Glomerular visceral epithelial cell (primary cell): ENCODE measurements at regions not wholly inside any gene's neighbourhood (a gene's known extent, or its start where the extent isn't known, plus 50 kb on each side); places are given as distances from the start of the nearest gene placed in this dataset.

Experiments
- DNase-seq: peaks from one replicate; pipeline ENCODE4 v3.0.0-alpha.2; 2016; ENCODE audit errors: extremely low spot score

DNA sequence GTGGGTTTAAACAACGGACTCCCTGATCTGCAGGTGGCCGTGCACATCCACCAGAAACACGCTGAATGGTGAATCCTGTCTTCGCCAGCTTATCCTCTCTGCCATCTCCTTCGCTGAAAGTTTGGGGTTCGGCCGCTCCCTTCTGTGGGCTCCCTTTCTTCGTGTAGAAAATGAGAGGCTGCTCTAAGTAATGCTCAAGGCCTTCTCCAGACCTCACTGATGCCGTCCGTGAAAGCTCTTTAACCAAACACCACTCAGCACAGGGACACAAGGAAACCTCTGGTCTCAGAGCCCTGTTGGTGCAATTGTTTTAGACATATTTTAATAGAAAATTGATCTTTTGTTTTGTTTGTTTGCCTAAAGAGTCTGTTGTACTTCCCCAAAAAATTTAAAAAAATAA is 596.5 kb downstream of the IRX1 start:
- no peak for DNase-seq

DNA sequence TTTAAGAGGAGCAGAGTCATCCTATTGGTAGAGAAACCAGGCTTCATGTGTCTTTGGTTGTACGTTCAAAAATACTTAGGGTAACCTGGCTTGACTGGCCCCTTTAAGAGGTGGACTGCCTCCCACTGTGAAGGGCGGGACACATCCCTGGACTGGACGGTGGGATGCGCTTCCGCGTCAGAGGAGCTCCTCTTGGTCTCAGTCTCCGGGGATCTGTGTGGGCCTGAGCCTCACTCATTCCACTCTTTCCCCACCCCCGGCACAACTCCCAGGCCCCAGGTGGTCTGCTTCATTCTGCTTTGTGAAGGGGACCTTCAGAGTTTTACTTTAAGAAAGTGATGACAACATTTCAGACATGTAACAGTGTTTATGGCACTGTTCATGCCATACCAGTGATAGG is 601.1 kb downstream of the IRX1 start:
- DNase-seq = no peak

DNA sequence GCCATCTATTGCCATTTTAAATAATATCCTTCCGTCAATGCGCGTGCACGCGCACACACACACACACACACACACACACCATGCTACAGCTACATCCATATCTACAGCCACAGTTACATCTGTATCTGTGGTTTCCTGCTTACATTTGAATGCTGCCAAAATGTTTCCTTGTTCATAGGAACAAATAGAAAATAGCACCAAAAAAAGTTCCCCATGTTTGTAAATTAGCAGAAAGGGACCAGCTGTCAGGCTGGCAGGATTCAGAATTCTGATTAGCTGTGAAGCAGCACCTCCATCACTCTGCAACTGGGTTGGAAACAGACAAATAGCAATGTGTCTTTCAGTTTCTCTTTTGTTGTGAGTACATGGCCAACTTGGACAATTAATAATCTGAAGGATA is 601.5 kb downstream of the IRX1 start:
- no peak for DNase-seq

DNA sequence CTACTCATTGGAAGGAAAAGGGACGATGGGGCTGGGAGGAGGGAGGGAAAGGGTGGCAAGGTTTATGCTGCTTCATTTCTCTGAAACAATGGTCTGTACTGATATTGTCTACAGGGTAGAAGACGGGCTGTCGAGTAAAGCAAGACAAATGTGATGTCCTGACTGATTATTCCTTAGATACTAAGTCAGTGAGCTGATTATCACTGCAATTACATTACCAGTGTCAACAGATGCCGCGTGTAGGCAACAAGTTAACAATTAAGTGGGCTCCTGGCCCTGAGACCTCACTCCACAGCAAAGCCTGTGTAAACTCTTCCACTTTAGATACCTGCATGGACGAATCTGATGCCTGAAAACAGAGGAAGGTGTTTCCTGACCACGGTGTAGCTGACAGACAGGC is 602.8 kb downstream of the IRX1 start:
- no peak for DNase-seq

DNA sequence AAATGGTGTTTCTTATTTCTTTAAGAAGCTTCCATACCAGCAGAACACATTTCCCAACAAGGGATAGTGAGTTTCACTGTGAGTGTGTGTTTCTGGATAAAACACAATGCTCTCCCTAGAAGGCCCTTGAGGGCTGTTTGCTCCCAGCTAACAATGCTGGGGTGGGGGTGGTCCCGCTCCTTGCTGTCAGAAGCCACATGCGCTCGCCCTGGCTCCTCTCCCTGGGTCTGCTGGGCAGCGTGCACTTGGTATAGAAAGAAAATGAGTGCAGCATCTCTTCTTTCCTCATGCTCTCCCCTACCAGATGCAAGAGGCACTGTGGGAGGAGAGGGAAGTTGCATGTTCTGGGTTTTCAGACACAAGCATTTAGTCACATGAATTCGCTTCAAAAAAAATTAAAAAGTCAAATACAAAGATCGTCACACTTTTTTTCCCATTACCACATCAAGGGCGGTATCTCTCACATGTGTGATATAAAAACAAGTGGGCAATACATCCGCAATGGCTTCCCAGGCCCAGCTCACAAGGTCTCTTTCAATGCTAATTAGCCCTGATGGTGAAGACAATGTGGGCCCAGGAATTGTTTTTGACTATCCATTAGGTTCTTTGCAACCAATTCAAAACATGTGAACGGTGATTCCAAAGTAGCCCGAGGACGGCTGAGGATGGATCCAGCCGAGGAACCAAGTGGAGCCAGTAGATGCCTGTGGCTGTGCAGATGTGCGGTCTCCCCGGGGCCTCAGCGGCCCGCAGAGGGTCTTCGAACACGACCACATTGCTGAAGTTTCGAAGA is 603.6 kb downstream of the IRX1 start:
- DNase-seq = no peak

DNA sequence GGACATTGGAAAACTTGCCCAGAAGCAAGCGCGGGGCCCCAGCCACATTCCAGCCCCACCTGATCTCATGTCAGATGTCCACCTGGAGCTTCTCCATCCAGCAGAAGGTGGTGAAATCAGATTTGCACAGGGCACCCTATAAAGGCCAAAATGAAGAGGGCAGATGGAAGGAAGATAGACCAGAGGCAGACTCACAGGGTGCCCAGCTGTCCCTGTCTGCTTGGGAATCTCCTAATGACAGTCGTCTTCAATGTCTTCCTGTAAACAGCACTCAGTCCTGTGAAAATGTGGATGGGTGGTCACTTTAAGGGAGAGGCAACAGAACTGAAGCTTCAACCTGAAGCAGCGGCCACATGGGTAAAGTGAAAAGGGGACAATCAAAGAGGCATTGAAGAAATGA is 607.5 kb downstream of the IRX1 start:
- DNase-seq = no peak

DNA sequence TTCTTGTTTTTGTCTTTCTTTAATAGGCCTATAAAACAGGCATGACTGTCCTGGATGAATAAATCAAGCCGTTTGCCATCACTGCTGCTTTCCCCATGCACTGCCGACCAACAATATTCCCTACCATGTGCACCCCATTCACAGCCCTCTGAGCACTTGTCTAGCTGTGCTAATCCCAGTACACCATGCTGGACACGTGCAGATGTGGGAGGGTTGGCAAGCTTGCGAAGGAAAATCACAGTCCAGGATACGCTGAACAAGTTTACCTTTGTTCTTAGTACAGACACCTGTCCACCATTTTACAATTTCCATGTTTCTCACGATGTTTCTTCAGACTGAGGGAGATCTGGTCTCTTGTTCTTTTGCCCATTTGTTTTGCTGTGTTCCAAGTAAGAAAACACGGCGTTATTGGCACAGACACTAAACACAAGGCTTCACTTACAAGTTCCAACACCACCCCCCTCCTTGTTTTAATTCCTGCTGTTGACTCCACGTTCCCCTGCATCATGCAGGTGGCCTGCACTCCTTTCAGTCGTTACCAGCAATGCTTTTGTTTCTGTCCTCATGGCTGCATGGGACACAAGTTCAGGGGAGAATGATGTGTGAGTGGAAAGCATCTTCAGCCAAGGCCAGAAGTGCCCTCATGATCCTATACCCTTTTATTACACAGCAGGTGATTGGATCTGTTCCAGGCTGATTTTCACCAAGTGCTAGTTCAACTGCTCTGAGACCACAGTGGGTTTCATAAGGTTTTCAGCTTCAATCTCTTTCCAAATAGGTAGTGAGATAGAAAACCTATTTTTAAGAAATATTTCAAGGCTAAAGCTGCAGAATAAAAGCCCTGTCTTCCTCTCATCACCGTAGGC is 608.9 kb downstream of the IRX1 start:
- no peak for DNase-seq

DNA sequence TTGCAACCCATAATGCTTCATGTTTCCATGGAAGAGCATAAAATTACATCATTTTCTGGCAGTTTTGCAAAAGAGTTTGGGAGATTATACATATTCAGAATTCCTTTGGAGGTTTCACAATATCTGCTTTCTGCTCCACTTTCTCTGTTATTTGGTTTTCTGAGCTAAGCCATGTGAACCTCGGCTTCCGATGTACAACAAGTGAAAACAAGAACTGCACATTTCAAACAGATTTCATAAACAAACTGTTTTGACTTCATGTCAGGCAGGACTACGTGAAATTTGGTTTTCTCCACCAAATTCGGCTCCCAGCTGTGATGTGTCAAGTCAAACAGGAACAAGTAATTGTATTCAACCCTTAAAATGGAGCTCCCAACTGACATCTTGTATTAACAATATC is 609.8 kb downstream of the IRX1 start:
- DNase-seq = no peak

DNA sequence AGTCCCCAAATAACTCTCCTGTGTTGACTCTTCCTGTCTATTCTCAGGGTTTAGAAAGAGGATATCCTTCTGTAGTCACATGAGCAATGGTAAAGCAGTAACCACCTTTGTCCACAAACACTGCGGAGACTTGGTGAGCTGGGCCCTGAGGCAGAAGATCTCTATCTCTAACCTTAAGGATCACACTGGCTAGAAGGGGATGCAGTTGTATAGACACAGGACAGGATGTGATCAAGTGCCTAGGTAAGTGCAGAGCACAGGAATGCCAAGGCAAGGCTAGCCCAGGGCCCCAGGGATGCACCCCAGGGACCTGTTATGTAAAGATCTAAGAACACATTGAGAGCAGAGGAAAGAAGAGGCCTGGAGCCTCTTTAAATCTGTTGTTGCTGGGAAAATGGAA is 610.5 kb downstream of the IRX1 start:
- no peak for DNase-seq

DNA sequence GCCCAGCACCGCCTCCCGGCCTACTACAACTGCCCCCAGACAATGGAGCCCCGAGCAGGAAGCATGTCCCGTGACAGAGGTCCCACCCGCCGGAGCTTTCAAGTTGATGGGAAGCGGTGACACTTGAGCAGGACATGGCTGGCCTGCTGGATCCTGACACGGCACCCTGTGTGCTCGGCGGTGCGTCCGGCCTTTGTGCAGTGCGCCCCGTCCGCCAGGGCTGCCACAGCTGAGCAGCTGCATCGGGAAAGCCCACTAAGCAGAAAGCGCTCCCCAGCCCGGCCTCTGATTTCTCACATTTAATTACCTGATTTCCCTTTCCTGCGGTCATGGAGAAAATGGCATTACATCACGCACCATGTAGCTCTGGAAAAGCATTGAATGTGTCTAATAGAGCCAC is 611.9 kb downstream of the IRX1 start:
- DNase-seq = no peak

DNA sequence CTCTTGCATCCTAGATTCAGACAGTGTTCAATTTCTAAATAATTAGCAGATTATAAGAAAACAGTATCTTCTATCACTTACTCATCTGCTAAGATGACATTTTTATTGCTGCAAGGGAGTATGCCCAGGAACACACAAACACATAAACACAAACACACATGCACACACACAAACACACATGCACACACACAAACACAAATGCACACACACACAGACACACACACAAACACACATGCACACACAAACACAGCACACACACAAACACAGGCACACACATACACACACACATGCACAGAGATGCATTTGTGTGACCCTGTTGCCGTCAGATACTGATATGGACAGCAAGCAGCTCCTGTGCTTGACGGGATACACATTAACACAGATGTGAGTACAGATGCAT is 612.9 kb downstream of the IRX1 start:
- DNase-seq = no peak

DNA sequence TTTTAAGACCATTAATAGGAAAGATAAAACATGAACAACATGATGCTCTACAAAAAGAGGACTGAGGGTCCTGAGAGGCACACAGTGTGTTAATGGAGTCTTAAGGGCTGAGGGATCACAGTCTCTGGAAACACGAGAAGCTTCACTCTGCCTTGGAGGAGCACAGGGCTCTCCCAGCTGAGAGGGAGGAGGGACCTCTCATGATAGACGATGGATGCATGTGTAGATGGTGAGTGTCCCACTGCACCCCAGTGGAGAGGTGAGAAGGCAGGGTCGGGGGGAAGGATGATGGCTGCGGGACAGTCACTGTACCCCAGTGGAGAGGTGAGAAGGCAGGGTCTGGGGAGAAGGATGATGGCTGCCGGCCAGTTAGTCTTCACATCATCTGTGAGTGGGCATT is 613.4 kb downstream of the IRX1 start:
- no peak for DNase-seq

DNA sequence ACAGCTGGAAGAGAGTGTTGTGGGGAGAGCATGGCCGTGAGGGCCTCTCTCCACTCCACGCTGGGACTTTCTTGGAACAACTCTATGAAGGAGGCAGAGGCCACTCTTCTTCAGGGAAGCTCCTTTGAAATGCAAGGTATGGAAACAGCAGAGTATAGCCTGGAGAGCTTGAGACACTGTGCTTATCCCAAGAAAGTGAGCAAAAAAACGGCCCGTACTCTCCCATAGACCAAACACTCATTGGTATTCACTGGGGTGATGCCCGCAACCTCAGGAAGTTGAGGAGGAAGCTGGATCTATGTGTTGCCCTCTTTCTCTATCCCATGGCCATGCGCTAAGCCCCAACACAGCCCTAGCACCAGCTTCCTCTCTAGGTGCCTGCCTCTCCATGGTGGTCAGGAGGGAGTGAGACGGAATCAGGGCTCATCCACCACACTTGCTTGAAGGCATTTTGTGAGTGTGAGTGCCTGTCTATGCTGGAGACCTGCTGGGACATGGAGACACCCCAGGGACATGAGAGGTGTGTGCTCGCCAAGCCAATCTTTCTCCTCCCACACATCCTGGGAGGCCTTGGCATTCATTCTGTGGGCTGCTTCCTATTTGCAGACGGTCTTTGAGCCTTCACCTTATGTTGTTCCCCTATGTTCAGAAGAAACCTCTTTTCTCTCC is 616.6 kb downstream of the IRX1 start:
- DNase-seq = no peak

DNA sequence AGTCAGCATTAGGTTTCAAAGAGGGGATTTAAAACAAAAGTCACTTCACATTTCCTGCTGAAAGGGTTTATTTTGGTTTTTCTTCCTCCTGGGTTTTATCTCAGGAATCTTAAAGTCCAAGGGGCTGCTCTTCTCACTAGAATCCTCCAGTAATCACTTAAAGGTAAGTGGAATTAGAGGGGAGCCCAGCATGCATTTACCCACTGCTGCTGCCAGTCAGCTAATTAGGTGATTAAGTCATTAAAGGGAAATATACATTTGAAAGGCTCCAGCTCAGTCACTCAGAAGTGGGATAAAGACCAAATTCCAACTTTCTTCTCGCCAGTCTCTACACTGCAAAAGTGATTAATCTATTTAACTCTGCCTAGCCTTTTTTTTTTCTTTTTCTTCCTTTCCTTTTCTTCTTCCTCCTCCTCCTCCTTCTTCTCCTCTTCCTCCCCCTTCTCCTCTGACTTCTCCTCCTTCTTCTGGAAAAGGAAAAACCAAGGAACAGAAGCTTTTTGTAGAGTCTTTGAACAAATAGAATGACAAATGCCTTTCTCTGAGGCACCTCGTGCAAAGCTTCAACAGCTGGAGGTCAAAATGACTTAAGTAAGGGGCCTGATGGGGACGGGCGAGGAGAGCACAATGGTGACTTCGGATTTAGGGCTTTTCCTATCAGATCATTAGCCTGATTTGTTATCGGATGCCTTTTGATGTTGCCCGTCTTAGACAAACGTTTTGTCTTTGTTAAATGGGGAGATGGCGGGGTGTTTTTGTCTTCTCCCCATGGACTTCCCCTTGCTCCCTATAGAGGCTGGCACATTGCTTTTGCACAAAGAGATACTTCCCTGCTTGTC is 617.6 kb downstream of the IRX1 start:
- no peak for DNase-seq

DNA sequence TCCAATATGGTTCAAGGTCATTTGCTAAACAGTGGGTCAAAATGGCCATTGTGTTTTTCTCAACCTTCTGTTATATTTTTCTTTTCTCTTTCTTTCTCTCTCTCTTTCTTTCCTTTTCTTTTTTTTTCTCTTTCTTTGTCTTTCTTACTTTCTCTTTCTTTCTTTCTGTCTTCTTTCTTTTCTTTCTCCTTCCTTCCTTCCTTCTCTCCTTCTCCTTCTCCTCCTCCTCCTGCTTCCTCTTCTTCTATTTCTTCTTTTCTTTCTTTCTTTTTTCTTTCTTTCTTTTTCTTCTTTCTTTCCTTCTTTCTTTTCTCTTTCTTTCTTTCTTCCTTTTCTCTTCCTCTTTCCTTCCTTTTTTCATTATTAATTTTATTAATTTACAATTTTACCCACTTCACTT is 619.5 kb downstream of the IRX1 start:
- no peak for DNase-seq

DNA sequence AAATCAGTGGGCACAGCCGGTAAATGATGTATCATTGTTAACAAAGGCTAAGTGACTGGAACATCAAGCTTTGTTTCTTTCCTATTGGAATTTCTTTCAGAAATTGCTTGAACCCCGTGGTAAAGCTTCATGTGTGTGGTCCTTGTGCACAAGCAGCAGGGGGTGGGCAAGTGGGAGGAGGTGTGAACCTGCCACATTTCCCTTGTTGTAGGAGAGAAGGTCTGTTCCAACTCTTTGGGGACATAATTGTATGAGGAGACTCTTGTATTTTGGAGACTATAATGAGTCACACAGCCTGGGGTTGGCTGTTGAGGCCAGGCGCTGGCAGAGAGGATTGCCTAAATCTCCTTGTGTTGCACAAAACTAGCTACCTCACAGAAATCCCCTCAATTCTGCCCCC is 620.5 kb downstream of the IRX1 start:
- no peak for DNase-seq

DNA sequence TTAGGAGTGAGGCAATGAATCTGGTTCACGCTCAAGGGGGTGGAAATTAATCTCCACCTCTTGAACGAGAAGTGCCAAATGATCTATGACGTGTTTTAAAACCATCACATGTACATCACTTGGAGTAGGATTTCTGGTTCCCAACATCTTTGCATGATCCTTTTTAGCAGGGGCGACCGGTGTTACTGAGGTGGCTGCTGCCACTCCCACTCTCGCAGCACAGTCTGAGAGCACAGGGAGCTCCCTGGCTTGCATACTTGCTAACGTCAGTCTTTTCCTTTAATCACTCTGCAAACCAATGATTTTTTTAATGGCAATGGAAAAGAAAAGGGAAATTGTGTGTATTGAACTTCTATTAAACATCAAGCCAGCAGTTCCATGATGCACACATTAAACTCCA is 624.4 kb downstream of the IRX1 start:
- DNase-seq = no peak

DNA sequence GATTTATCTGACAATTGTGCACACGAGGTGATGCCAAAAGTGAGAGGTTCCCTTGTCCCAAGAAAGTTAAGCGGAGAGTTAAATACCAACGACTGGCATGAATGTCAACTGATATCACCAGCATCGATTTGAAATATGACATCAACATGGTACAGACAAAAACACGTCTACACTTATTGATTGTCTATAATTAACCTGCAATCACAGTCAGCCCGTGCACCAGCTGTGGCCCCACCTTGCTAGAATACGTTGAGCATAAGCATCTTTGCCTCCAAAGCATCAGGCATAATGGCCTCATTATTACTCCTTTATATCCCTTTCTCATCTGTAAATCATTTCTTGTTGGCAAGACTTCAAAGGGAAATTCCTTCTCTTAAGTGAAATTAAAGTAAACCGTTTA is 625.4 kb downstream of the IRX1 start:
- DNase-seq = no peak

DNA sequence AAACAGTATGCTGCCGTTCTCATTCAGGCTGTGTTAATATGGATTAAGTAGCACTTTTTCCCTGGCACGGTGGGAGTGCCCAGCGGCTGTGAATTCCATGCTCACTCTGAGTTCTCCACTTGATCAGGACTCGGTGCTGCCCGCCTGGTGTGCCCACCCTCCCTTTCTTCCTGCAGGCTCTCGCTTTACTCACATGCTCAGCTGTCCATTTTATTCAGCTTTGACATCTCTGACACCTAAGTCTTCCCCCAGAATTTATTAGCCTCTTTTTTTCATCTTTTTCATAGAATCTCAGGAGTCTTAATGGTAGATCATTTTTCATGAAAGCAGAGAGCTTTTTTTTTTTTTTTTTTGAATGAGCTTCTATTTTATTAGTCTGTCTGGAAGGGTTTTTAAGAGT is 626.5 kb downstream of the IRX1 start:
- DNase-seq = no peak

DNA sequence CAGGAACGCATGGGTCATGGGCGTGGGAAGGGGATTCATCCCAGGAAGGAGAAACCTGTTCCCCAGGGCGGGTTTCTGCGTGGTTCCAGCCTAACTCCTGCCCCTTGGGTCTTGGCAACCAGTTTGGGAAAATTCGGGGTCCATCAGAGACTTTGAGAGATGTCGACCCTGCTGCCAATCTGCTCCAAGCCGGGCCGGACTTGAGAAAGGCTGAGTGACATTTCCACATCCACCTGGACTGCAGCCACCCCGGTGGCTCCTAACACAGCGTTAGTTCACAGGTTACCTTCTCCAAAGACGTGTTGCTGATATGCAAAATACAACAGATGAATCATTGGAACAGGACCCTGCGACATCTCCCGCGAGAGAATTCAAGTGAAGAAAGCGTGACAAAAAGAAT is 627.2 kb downstream of the IRX1 start:
- no peak for DNase-seq

DNA sequence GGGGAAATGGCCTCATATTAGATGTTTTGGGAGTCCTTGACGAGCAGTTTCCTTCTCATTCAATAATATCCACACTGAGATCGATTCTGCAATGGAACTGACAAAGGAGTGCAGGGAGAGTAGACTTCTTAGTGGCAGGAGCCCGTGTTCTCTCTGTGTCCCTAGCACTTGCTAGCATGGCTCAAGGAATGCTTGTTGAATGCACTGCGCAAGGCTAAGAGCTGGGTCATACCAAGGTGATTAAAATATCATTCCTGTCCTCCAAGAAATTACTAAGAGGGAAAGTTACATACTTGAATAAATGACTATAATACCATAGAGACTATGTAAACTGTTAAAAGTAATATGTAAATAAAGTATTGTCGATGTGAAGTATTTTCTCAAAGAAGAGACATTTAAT is 630.1 kb downstream of the IRX1 start:
- DNase-seq = no peak

DNA sequence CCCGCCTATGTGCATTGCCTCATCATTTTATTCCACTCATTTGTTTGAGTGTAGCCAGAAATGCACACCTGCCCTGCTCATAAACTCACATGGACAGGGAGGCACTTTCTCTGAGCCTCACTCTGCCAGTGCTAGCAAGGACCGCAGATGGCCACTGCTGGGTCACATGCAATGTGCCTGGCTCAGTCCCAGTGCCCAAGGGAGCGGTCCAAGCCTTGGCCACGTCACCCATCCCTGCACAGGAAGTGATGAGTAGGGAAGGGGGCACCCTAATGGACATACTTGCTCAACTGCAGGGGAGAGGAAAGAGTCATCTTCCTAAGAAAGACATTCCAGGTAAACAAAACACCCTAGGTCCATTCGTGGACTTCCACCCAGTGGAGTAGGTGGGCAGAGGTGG is 630.9 kb downstream of the IRX1 start:
- no peak for DNase-seq
